Tibial nerve (tissue), 3 donors: ENCODE measurements at regions not wholly inside any gene's neighbourhood (a gene's known extent, or its start where the extent isn't known, plus 50 kb on each side); places are given as distances from the start of the nearest gene placed in this dataset.

Source experiments
- POLR2A ChIP-seq, 2 donors: fragments of 450-650 bp; IDR thresholded peaks; one replicate each; pipeline ENCODE4 v1.6.1; 2017; ENCODE audit warnings: antibody characterized with exemption in 2 of 2, mild to moderate bottlenecking in 2 of 2, moderate library complexity in 2 of 2
- TF ChIP-seq, protein P1 (sequence below), 5 experiments: fragments of 200-600 bp in 3 of 5; fragments of 450-650 bp in 2 of 5; sonication (generic) in 3 of 5; IDR thresholded peaks; one replicate each; pipeline ENCODE4 v1.5.1; 2016 to 2019; ENCODE audit warnings: antibody characterized with exemption in 5 of 5, mild to moderate bottlenecking in 3 of 5, moderate library complexity in 2 of 5

DNA sequence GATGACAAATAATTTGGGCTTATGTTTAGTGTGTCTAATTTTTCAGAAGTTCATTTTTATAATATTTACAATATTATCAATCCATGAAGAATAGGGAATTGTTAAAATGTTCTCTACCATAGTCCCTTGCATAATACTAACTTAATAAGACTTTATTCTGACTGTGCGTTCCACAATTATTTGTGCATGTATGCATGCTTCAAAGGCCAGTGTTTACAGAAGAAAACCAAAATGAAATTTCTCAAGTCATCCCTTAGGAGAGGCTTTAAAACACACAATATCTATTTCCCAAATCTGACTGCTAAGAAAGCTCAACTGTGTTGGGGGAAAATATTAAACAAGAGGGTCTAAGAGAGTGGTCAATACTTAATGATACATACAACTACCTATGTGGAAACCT, 226.3 kb upstream of the ANKRD50 start:
- no peak for TF ChIP-seq POLR2A (IDR thresholded peaks at IDR 0.05)
- TF ChIP-seq, protein P1, sequence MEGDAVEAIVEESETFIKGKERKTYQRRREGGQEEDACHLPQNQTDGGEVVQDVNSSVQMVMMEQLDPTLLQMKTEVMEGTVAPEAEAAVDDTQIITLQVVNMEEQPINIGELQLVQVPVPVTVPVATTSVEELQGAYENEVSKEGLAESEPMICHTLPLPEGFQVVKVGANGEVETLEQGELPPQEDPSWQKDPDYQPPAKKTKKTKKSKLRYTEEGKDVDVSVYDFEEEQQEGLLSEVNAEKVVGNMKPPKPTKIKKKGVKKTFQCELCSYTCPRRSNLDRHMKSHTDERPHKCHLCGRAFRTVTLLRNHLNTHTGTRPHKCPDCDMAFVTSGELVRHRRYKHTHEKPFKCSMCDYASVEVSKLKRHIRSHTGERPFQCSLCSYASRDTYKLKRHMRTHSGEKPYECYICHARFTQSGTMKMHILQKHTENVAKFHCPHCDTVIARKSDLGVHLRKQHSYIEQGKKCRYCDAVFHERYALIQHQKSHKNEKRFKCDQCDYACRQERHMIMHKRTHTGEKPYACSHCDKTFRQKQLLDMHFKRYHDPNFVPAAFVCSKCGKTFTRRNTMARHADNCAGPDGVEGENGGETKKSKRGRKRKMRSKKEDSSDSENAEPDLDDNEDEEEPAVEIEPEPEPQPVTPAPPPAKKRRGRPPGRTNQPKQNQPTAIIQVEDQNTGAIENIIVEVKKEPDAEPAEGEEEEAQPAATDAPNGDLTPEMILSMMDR (IDR thresholded peaks at IDR 0.05): no peak
